HEK293 (cell line): ENCODE measurements at regions not wholly inside any gene's neighbourhood (a gene's known extent, or its start where the extent isn't known, plus 50 kb on each side); places are given as distances from the start of the nearest gene placed in this dataset.

ENCODE experiments used
- CTCF ChIP-seq: fragments of 450-650 bp; formaldehyde crosslinking; IDR thresholded peaks from 2 replicates; pipeline ENCODE4 v1.5.1; 2016; ENCODE audit warnings: missing biosample characterization, missing genetic modification characterization
- REST ChIP-seq: fragments of 450-650 bp; formaldehyde crosslinking; IDR thresholded peaks from 2 replicates; pipeline ENCODE4 v1.5.1; 2016; ENCODE audit warnings: missing biosample characterization, missing genetic modification characterization
- ZNF114 ChIP-seq: fragments of 450-650 bp; formaldehyde crosslinking; IDR thresholded peaks from 2 replicates; pipeline ENCODE4 v1.5.0; 2017; ENCODE audit warnings: missing biosample characterization, missing genetic modification characterization
- ZNF16 ChIP-seq: fragments of 450-650 bp; formaldehyde crosslinking; IDR thresholded peaks from 2 replicates; pipeline ENCODE4 v1.5.1; 2016; ENCODE audit warnings: low read depth, missing biosample characterization, missing genetic modification characterization
- ZNF274 ChIP-seq, 2 experiments: fragments of 200-500 bp in 1 of 2; fragments of 450-650 bp in 1 of 2; sonication (Bioruptor generic) in 1 of 2; formaldehyde crosslinking in 1 of 2; IDR thresholded peaks; 2 replicates each; pipeline versions ENCODE4 v1.5.1 to v1.6.1; 2014 to 2016; ENCODE audit warnings: borderline replicate concordance in 1 of 2, inconsistent platforms in 1 of 2, low read length in 1 of 2, missing biosample characterization in 1 of 2, missing genetic modification characterization in 1 of 2
- ZNF555 ChIP-seq: fragments of 450-650 bp; formaldehyde crosslinking; conservative IDR thresholded peaks from 2 replicates; pipeline ENCODE4 v1.5.1; 2017; ENCODE audit warnings: missing biosample characterization, mild to moderate bottlenecking, missing genetic modification characterization, inconsistent platforms
- TF ChIP-seq, protein P1 (sequence below): fragments of 450-650 bp; formaldehyde crosslinking; IDR thresholded peaks from 2 replicates; pipeline ENCODE4 v1.5.1; 2016; ENCODE audit warnings: missing biosample characterization, missing genetic modification characterization, low read depth

DNA sequence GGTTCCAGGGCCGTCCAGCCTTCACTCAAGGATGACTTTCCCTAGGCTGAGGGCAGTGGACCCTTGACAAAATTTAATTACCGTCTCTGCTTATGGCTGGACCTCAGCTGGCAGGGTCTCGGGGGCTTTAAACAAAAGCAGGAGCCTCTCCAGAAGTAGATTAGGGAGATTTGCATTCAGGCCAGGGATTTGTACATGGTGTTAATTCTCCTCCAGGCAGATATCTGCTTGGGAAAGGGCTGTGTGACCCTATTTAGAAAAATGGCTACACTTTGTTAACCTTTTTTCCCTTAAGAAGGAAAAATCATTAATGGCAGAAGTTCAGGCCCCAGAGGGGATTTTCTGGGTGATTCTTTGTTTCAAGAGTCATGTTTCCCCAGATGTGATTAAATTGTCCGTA, 329.1 kb upstream of the C2CD4B start:
- TF ChIP-seq, protein P1, sequence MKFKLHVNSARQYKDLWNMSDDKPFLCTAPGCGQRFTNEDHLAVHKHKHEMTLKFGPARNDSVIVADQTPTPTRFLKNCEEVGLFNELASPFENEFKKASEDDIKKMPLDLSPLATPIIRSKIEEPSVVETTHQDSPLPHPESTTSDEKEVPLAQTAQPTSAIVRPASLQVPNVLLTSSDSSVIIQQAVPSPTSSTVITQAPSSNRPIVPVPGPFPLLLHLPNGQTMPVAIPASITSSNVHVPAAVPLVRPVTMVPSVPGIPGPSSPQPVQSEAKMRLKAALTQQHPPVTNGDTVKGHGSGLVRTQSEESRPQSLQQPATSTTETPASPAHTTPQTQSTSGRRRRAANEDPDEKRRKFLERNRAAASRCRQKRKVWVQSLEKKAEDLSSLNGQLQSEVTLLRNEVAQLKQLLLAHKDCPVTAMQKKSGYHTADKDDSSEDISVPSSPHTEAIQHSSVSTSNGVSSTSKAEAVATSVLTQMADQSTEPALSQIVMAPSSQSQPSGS (tag by site-specific recombination), result no peak
- no peak for TF ChIP-seq CTCF
- no peak for TF ChIP-seq ZNF274 (IDR thresholded peaks at IDR 0.05; ENCODE audit: low read length)
- no peak for TF ChIP-seq ZNF274 (tag by site-specific recombination; IDR thresholded peaks at IDR 0.05; ENCODE audit: borderline replicate concordance)
- no peak for TF ChIP-seq ZNF555
- TF ChIP-seq REST (tag by site-specific recombination), result no peak
- no peak for TF ChIP-seq ZNF16 (tag by site-specific recombination)
- TF ChIP-seq ZNF114, result no peak
